GM21529 (cell line): ENCODE measurements at regions not wholly inside any gene's neighbourhood (a gene's known extent, or its start where the extent isn't known, plus 50 kb on each side); places are given as distances from the start of the nearest gene placed in this dataset.

Experiments used
- ATAC-seq: cut with Tn5 transposase; IDR thresholded peaks from one replicate; pipeline ENCODE4 v1.9.1; 2021; ENCODE audit not compliant: unreplicated experiment

DNA sequence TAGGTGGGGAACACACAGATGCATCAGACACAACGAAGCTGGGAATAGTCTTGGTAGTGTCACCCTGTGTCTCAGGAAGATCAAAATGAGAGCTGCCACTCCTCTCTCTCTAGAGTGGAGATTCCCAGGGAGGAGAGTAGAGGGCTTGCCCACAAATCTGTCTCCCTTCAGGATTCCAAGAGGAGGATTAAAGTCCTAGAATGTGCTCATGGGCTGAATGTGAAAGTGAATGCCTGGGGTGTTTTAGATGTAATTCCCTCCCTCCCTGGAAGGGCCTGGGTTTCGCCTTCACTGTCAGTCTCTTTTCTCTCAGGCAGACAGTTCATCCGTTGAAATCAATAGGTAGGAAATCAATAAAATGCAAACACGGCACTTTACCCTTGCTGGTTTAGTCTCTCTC, 282.6 kb upstream of the PPARGC1A start:
- ATAC-seq = no peak

DNA sequence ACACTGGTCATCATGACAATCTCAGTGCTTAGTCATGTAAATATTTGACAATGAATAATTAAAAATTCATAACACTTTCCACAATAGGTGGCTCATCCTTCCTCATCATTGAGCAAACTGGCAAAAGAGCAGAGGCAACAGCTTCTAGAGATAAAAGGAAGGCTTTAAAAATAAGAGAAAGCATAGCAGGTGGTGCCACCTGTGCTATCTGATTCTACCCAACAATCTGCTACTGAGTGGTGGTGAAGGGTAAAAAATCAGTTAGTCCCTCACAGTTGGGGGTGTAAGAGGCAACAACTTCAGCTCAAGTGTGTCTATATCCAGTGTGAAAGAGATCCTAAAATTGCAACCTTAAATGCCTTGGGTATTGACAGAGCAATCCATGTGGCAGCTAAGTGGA, 280.1 kb upstream of the PPARGC1A start:
- ATAC-seq = no peak

DNA sequence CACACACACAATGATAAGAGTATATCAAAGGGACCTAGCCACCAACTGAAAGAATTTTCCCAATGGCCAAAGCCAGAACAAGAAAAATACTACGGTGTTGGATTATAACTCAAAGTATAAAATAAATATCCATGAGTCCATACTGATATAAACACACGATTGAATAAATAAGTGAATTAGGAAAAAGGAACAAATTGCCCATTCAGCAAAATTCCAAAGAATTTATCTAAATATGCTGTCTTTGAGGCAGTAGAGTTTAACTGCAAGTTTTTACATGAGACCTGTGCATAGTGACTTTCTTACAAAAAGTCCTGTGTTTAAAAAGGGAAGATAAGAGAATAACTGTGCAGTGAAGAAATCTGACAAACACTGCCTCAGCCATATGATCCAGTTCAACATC, 278.8 kb upstream of the PPARGC1A start:
- no peak for ATAC-seq

DNA sequence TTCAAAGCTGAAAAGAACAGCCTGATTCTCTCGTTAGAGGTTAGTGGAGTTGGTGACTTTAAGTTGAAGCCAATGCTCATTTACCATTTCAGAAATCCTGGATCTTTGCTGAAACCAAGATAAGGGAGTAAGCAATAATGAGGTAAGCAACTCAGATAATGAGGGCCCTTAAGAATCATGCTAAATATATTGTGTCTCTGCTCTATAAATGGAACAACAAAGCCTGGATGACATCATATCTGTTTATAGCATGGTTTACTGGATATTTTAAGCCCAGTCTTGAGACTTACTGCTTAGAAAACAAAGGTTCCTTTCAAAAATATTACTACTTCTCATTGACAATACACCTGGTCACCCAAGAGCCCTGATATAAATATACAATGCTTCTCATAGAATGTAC, 276.7 kb upstream of the PPARGC1A start:
- ATAC-seq = no peak

DNA sequence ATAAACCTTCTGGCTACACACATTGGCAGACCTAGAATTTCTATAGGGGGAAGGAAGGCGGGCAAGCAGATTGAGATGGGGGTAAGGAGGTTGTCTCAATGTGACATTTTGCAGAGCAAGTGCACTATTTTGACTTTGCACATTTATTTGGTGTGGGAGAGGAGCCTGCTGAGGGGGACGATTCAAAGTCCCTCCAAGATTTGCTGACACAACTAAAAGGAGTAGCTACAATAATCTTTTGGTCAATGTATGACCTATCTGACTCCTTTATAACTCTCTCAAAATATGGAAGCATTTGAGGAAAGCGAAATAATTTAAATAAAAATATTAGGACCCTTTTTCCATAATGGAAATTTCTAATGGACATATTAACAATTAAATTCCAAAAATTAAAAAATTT, 274.9 kb upstream of the PPARGC1A start:
- ATAC-seq = no peak

DNA sequence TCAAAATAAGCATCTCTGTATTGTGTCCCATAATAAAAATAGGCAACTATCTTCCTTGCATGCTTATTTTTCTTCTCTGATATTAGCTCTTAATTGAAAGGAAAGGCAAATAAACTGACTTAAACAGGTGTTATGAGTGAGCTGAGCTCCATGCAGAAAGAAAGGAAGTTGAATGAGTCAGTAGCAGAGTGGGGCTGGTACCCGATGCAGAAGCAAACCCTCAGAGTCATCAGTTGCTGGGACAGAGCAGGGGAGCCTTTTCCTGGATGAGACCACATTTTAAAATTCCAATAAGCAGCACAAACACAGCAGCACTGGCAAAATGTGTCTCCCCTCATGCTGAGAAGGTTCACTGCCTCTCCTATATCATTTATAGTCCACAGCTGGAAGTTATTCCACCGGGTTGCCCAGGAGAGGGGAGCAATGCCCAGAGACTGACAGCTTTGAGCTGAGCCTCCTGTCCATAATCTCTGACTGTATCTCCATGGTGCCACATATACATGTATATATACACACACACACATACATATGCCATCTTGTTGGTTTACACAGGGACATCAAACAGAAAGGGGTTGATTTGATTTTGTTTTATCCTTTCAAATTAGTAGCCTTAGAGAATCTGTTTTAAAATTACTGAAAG, 274.3 kb upstream of the PPARGC1A start:
- no peak for ATAC-seq

DNA sequence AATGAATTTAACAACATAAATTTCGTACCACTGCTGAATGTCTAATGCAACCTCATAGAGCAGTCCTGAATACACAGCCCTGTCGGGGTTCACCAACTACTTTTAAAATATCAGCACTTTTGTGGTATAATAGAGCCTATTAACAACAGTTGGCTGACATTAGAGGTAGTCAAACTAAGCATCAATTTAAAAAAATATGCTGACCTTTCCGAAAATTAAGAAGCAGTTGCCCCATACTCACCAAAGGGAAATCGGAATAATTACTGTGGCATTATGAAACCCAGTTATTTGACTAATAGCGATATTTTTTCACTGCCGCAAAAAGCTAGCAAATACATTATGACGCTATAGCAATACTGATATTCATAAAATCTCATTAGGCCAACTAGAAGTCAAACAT, 273.5 kb upstream of the PPARGC1A start:
- no peak for ATAC-seq

DNA sequence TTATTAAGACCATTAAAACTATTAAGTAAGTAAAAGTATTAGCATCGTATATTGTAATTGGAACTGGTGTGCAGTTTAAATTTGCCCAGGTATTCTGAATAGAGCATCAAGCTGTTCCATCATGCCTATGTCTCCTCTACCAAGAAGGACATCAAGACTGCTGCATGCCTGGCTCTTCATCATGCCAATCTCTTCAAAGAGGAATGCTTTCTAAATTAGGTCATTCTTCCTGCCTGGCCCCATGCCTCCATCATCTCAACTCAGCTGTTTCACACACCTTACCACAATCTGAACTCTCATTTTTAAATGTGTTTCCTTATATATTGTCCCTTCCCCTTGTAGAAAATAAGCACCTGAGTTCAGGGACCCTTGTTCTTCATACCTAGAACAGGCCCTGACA, 270.5 kb upstream of the PPARGC1A start:
- ATAC-seq = no peak

DNA sequence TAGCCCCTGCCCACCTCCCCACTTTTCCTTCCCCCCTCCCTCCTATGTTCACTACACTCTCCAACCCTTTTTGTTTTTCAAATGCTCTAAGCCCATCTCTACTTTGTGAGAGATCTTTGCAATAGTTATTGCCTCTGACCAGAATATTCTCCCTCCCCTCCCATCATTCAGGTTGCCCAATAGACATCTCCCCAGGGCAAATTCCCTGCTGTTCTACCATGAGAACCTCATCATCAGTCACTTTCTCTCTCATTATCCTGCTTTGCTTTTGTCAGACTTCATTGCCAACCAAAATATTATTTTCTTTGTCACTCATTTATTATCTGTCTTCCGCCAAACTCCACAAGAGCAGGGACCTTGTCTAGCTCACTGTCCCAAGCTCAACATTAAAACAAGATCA, 268.2 kb upstream of the PPARGC1A start:
- no peak for ATAC-seq

DNA sequence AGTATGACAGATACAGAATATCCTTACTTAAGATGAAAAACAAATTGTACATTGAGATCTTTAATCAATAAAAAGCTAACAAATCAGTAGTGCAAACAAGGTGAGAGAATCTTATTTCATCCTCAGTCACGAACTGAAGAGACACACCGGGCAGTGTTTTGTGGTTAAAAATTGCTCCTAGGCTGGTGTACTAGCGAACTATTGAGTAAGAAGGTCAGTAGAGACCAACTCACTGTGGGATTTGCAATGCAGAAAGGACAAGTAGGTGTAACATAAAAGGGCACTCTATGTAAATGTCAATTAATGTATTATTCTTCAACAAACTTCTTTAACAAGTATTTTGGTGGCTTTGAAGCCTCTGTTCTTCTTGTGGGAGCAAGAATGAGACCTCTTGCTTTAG, 260.2 kb upstream of the PPARGC1A start:
- ATAC-seq = no peak

DNA sequence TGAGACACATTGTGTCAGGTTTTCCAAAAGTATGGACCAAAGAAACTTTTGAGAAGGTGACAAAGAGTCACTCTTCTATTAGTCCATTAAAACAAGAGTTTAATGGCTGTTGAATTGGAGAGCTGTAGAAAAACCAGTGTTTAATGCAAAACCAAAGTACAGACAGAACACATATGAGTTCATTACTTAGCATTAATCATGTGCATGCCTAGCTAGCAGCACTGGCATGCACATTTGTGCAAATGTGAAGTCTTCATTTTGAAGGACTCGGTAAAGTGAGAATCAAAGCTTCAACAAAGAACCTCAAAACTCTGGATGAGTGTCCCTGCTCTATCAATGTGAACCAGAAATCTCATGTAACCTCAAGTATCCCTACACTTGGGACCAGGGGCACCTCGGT, 256.3 kb upstream of the PPARGC1A start:
- ATAC-seq = no peak

DNA sequence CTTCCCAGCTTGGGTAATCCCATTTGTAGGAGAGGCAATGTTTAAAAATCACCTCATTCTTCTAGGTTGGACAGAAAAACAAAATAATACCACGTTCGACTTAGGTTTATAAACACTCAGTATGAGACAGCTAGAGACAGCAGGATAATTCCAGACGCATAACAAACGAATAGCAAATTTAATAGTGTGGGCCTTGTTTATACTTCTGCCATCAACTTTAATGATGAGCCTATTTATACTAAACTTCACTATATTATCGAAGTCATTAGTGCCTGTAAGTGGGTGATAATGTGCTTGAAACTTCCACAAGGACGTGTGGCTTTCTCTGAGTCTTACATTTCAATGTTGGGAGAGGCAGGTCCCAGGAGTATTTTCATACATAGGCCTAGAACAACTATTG, 255.7 kb upstream of the PPARGC1A start:
- no peak for ATAC-seq

DNA sequence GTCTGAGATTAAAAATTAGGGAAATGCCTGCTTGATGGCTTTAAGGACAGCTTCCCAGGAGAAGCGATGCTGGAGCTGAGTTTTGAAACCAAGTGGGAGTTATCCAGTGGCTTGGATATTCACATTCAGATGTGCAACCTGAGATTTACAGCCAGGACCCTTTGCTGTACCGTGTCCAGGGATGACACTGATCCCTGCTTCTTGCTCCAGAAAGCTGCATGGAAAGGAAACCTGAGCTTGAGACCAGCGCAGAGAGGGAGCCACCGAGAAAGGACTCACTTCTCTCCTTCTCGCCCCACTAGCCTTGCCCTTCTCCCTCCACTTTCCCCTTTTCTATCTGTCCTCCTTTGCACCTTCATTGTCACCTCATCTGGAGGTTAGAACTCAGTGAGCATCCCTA, 254.5 kb upstream of the PPARGC1A start:
- no peak for ATAC-seq

DNA sequence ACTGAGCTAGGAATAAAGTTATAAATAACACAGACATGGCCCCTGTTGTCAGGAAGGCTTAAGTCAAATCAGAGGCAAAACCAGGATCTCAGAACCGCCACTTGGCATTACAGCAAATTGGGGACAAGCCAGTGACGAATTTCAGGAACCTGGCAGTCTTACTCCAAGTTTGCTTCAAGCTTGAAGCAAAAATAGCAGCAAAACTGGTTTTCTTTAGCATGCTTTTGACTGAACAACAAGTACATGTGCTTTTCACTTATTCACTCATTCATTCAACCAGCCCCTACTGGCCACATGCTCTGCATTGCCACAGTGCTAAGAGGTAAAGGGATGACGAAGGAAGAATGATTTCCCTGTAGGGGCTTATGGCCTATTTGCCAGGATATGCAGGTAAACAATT, 253.9 kb upstream of the PPARGC1A start:
- no peak for ATAC-seq

DNA sequence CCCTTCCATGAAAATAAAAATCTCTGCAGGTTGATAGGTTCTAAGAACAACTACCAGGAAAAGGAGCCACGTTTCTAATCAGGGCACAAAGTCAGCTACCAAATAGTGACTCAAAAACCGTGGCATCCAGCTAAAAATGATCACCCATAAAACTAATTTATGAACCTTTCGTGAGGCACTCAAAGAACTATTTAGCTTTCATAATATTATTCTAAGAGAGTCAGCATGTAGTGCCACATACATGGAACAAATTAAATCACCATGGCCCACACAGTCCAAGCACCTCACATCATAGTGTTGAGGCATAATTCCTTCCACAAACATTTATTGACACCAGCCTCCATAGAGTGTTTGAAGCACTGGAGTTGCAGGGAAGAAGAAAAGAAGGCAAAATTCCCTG, 252.0 kb upstream of the PPARGC1A start:
- no peak for ATAC-seq

DNA sequence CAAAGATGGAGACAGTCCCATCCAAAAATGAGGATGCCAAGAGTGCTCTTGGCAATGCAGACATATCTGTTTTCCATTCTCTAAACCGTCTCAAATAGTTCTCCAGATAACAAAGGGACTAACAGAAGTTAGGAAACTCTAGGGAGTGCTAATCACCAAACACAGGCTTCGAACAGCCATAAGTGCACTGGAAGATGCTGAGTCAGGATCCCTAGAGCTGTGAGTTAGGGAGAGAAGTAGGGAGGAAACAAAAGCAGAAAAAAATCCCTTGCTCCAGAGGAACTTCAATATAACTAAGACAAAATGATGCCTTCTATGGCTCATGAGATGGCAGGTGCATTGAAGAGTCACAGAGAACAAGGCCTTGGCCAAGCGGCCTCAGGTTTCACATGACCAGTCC, 251.0 kb upstream of the PPARGC1A start:
- no peak for ATAC-seq

DNA sequence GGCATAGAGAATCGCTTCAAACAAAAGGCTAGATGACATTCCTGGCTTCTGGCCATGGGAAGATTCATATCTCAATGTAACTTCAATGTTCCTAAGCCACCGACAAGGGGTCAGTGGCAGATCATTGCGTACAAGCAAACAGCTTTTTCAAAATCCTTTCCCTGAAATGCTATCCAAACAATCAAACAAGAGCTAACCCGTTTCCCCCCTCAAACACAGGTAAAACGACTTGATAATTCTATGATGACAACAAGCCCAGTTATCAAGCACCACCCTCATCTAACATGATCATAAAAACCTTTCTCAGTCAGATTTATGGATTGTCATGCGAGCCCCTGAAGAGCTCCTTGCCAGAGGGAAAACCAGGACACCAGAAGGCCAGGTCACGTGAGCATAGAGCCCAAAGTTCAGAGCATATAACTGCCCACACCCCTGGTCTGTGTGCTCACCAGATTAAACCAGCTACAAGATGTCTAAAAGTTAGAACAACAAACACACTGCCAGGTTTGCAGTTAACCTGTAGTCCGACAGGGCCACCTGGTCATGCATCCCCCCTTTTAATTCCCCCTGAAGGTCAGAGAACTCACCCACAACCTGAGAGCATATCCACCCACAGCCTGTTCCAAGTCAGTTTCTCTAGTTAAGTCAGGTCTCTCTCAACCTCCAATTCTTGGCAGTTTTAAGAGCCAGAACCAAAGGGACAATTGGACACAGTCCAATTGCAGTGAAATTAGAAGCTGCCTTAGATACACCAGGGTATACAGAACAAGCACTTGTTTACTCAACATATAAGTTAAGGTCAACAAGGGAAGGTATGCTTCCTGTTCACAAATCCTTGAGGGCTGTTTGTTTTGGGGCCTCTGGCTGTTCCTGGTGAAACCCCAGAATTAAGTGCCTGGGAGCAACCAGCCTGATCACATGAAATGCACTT, 248.1 kb upstream of the PPARGC1A start:
- ATAC-seq = no peak

DNA sequence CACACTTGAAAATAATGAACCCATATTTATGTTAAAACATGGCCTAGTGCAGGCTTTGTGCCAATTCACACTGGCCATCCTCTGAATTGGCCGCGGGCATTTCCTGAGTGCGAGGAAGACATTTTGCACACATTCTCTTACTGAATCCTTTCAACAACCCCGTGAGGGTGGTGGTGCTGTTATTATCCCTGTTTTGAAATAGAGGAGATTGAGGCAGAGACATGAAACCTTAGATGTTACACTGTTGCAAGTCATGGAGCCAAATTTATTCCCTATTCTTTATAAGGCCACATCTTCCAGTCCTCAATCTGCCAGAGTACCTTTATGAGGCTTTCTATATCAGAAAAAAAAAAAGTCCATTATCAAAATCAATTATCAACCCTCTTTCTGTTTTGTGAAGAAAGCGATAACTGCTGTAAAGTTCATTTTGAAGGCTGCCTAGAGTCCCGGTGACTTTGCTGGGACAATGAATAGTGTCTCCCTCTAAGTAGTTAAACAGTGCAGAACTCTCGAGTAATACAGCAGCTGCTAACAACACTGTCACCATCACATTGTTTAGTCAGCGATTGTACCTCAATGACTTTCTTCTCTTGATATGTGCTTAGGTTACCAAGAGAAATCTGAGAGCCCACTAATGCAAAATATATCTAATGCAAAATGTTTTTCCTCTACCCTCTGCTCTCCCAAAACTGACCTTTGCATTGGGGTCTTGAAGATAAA, 242.3 kb upstream of the PPARGC1A start:
- ATAC-seq = no peak

DNA sequence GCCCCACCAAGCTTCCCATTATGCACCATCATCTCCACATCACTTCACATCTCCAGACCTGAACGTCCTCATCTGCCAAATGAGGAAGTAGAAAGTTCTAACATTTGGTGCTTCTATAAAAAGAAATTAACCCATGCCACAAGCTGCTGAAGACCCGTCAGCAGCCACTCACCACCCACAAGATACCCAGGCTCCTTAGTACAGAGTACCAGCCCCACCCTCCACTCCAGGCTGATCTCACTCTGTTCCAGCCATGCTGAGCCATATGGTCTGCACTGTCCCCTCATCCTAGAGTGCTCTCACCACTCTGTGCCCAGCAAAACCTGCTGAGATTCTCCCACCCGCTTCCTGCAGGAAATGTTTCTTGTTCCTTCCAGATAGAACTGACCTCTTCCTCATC, 240.8 kb upstream of the PPARGC1A start:
- ATAC-seq = no peak

DNA sequence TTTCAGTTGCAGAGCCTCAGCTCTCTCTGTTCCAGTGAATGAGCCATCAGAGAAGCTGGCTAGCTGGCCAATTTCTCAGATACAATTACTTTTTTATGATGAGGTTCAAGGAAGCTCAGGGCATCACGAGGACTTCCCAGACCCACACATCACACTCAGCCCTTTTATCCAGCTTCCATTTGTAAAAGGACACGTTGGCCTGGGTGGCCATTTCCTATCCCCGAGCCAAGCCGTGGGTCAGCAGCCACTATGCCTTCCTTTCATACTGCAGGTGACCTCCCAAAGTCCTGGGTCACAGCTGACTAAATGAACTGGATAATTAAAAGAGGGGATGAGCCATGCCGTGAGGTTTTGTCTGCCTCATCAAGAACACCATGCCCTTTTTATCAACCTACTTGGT, 236.9 kb upstream of the PPARGC1A start:
- ATAC-seq = no peak

DNA sequence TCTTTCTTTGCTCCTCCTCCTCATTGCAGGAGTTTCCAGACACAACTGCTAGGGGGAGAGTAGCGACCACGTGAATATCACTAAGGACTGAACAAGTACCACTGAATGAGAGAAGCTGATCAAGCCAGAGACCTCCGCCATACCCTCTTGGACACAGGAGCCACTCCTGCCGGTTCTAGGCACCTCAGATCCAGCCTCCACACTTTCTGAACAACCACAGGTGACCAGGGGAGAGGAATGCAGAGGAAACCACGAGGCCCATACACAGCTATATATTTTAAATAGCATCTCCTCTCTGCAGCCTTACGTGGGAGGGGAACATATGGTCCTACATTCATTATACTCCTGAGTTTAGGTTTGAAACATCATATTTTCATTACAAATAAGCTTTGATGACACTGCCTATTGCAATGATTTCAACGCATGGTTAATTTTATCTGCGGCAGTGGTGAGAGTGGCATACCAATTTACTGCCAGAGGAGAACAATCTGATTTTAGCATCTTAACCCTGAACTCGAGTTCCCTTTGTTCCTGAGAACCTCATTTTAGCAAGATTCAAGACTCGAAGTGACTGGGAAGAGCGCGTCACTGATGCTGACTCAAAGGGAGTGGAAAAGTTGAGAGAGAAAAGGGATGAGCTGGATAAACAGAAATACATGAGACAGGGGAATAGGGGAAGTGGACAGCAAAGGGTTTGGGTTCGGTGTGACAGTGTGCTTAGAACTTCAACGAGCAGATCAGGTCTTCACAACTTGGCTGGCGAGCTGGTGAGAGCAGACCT, 231.7 kb upstream of the PPARGC1A start:
- ATAC-seq = no peak
